ENCODE measurements at regions not wholly inside any gene's neighbourhood (a gene's known extent, or its start where the extent isn't known, plus 50 kb on each side); places are given as distances from the start of the nearest gene placed in this dataset.

DNA sequence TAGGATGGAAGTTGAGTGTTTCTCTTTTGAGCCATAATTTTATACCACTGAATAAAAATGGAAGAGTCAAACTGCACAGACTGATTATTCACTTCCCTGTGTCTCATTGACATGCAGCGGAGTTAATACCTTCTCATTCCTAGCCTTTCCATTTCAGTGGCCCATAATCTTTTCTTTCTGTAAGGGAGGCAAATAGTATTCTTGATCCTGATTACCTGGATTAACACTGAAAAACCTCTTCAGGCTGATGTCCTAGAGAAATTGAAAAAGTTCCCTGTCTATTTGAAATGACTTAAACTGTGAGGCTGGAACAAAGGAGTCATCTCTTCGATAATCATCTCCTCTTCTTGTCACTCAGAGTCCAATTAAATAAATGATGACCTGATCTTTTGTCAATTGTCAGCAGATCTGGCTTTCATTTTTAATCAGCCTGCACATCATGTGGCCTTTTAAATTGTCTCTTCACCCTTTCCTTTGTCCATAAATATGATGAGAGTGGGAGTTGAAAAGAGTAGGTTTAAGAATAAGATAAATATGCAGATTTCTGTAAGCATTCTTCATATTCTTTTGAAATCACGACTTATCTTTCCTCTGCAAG is 713.0 kb downstream of the EPM2A start:
- TF ChIP-seq YY1 (IDR thresholded peaks at IDR 0.05) = no peak
- no peak for TF ChIP-seq EGR1 (IDR thresholded peaks at IDR 0.05; ENCODE audit: low read depth in 2 of 2)
- no peak for TF ChIP-seq CTCF (IDR thresholded peaks at IDR 0.05; ENCODE audit: low read depth, low read length, missing input control)
- TF ChIP-seq RXRA (IDR thresholded peaks at IDR 0.05) = no peak

All from liver (tissue), 3 donors.